K562 (cell line): ENCODE measurements at regions not wholly inside any gene's neighbourhood (a gene's known extent, or its start where the extent isn't known, plus 50 kb on each side); places are given as distances from the start of the nearest gene placed in this dataset.
A peak's percentile ranks its signal among the peaks of the same experiment; 100 is the strongest.

ENCODE experiments used
- E2F3 ChIP-seq: fragments of 250-450 bp; sonication (Bioruptor Pico); IDR thresholded peaks from 2 replicates; pipeline ENCODE4 v1.4.0; 2020; ENCODE audit warnings: mild to moderate bottlenecking
- ESRRA ChIP-seq: fragments of 450-650 bp; IDR thresholded peaks from 2 replicates; pipeline ENCODE4 v1.6.1; 2014; ENCODE audit warnings: low read depth, mild to moderate bottlenecking, moderate library complexity, borderline replicate concordance
- EZH2 ChIP-seq: IDR thresholded peaks from 2 replicates; pipeline ENCODE4 v1.6.1; 2012; ENCODE audit warnings: low read depth, mild to moderate bottlenecking, inconsistent platforms, low read length, borderline replicate concordance
- FOXP1 ChIP-seq: sonication (generic); formaldehyde crosslinking; IDR thresholded peaks from 2 replicates; pipeline ENCODE4 v1.8.0; 2022; ENCODE audit warnings: mild to moderate bottlenecking, missing genetic modification reagents
- KLF10 ChIP-seq: fragments of 250-450 bp; sonication (Bioruptor Pico); IDR thresholded peaks from 2 replicates; pipeline ENCODE4 v1.6.1; 2021; ENCODE audit warnings: matching md5 sums
- PRMT5 ChIP-seq: sonication (generic); formaldehyde crosslinking; IDR thresholded peaks from 2 replicates; pipeline ENCODE4 v1.5.0; 2020; ENCODE audit warnings: missing genetic modification reagents
- SETDB1 ChIP-seq: IDR thresholded peaks from one replicate; pipeline ENCODE4 v1.6.1; 2012; ENCODE audit warnings: low read length, control low read depth, inconsistent platforms
- SRSF7 ChIP-seq: fragments of 200-400 bp; formaldehyde crosslinking; optimal IDR thresholded peaks from 2 replicates; pipeline ENCODE3; 2017; ENCODE audit warnings: mild to moderate bottlenecking, low read depth, low read length
- TAF7 ChIP-seq: fragments of 450-650 bp; IDR thresholded peaks from 2 replicates; pipeline ENCODE4 v1.6.1; 2016; ENCODE audit warnings: missing genetic modification characterization, missing compliant biosample characterization
- ZBTB1 ChIP-seq: sonication (generic); formaldehyde crosslinking; IDR thresholded peaks from 2 replicates; pipeline ENCODE4 v1.8.1; 2023; ENCODE audit warnings: missing genetic modification reagents, low read depth, mild to moderate bottlenecking, borderline replicate concordance
- ZKSCAN1 ChIP-seq: fragments of 150-350 bp; IDR thresholded peaks from 2 replicates; pipeline ENCODE4 v1.6.1; 2016; ENCODE audit warnings: low read depth, low read length
- ZNF12 ChIP-seq: sonication (generic); formaldehyde crosslinking; IDR thresholded peaks from 2 replicates; pipeline ENCODE4 v1.4.0; 2020; ENCODE audit warnings: mild to moderate bottlenecking, missing genetic modification reagents
- TF ChIP-seq, protein P1 (sequence below): sonication (generic); formaldehyde crosslinking; IDR thresholded peaks from 2 replicates; pipeline ENCODE4 v1.8.0; 2022; ENCODE audit warnings: mild to moderate bottlenecking, low read depth, missing genetic modification reagents
- TF ChIP-seq, protein P2 (sequence below): fragments of 450-650 bp; IDR thresholded peaks from 2 replicates; pipeline ENCODE4 v1.6.1; 2017; ENCODE audit warnings: antibody characterized with exemption, mild to moderate bottlenecking
- TF ChIP-seq, protein P3 (sequence below), 2 experiments: fragments of 450-650 bp in 1 of 2; IDR thresholded peaks; 2 replicates each; pipeline ENCODE4 v1.6.1; 2011 to 2017; ENCODE audit warnings: low read depth in 2 of 2, antibody characterized with exemption in 1 of 2, borderline replicate concordance in 1 of 2, low read length in 1 of 2, mild to moderate bottlenecking in 1 of 2, mixed read lengths in 1 of 2; ENCODE audit not compliant: control insufficient read depth in 1 of 2
- TF ChIP-seq, protein P4 (sequence below): sonication (generic); formaldehyde crosslinking; IDR thresholded peaks from 2 replicates; pipeline ENCODE4 v1.8.1; 2023; ENCODE audit warnings: mild to moderate bottlenecking, missing genetic modification reagents
- TF ChIP-seq, protein P5 (sequence below): sonication (generic); formaldehyde crosslinking; IDR thresholded peaks from 2 replicates; pipeline ENCODE4 v1.8.0; 2022; ENCODE audit warnings: missing genetic modification reagents, mild to moderate bottlenecking, moderate library complexity, borderline replicate concordance

DNA sequence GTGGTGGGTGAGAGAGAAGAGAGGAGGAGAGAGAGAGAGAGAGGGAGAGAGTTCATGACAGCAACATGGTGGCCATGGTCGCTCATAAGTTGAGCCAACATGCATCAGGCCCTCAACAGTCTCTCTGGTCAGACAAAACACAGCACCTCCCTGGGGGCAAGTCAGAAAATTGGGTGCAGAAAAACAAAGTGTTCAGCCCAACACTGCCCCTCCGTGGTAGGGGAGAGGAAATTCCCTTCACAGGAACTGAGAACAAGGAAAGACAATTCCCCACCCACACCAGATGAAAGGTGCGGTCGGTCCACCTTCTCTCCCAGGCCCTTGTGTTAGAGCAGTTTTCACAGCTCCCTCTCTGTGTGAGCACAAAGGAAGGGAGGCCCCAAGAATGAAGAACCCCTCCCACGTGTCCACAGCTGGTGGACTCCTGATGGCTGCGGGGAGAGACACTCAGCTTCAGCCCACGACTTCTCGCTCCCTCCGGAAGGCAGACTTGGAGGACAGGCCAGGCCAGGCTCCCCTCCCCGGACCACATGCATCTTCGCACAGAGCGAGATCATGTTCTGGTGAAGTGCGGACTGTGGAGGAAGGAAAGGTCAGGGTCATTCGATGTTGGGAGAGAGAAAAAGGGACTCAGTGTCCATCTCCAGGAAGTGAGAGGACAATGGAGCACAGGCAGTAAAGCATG, 181.7 kb downstream of the ANAPC1 start (continued):
- TF ChIP-seq, protein P1, sequence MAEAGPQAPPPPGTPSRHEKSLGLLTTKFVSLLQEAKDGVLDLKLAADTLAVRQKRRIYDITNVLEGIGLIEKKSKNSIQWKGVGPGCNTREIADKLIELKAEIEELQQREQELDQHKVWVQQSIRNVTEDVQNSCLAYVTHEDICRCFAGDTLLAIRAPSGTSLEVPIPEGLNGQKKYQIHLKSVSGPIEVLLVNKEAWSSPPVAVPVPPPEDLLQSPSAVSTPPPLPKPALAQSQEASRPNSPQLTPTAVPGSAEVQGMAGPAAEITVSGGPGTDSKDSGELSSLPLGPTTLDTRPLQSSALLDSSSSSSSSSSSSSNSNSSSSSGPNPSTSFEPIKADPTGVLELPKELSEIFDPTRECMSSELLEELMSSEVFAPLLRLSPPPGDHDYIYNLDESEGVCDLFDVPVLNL (CRISPR knock-in tag) = no peak
- TF ChIP-seq E2F3 (CRISPR knock-in tag) (no peak), EZH2 (no peak), SETDB1 (no peak), ZBTB1 (no peak), SRSF7 (no peak), ZKSCAN1 (no peak), KLF10 (CRISPR knock-in tag) (no peak), ESRRA (0 out of 2 replicates have a peak, but pooled peaks have one; percentile 40), TAF7 (tag) (no peak), PRMT5 (CRISPR knock-in tag) (no peak), ZNF12 (no peak), FOXP1 (0 out of 2 replicates have a peak, but pooled peaks have one; percentile 37)
- TF ChIP-seq, protein P2, sequence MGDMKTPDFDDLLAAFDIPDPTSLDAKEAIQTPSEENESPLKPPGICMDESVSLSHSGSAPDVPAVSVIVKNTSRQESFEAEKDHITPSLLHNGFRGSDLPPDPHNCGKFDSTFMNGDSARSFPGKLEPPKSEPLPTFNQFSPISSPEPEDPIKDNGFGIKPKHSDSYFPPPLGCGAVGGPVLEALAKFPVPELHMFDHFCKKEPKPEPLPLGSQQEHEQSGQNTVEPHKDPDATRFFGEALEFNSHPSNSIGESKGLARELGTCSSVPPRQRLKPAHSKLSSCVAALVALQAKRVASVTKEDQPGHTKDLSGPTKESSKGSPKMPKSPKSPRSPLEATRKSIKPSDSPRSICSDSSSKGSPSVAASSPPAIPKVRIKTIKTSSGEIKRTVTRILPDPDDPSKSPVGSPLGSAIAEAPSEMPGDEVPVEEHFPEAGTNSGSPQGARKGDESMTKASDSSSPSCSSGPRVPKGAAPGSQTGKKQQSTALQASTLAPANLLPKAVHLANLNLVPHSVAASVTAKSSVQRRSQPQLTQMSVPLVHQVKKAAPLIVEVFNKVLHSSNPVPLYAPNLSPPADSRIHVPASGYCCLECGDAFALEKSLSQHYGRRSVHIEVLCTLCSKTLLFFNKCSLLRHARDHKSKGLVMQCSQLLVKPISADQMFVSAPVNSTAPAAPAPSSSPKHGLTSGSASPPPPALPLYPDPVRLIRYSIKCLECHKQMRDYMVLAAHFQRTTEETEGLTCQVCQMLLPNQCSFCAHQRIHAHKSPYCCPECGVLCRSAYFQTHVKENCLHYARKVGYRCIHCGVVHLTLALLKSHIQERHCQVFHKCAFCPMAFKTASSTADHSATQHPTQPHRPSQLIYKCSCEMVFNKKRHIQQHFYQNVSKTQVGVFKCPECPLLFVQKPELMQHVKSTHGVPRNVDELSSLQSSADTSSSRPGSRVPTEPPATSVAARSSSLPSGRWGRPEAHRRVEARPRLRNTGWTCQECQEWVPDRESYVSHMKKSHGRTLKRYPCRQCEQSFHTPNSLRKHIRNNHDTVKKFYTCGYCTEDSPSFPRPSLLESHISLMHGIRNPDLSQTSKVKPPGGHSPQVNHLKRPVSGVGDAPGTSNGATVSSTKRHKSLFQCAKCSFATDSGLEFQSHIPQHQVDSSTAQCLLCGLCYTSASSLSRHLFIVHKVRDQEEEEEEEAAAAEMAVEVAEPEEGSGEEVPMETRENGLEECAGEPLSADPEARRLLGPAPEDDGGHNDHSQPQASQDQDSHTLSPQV = peak; percentile 53; the same call in 1 of the 2 replicates
- TF ChIP-seq, protein P3, sequence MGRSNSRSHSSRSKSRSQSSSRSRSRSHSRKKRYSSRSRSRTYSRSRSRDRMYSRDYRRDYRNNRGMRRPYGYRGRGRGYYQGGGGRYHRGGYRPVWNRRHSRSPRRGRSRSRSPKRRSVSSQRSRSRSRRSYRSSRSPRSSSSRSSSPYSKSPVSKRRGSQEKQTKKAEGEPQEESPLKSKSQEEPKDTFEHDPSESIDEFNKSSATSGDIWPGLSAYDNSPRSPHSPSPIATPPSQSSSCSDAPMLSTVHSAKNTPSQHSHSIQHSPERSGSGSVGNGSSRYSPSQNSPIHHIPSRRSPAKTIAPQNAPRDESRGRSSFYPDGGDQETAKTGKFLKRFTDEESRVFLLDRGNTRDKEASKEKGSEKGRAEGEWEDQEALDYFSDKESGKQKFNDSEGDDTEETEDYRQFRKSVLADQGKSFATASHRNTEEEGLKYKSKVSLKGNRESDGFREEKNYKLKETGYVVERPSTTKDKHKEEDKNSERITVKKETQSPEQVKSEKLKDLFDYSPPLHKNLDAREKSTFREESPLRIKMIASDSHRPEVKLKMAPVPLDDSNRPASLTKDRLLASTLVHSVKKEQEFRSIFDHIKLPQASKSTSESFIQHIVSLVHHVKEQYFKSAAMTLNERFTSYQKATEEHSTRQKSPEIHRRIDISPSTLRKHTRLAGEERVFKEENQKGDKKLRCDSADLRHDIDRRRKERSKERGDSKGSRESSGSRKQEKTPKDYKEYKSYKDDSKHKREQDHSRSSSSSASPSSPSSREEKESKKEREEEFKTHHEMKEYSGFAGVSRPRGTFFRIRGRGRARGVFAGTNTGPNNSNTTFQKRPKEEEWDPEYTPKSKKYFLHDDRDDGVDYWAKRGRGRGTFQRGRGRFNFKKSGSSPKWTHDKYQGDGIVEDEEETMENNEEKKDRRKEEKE (IDR thresholded peaks at IDR 0.05; ENCODE audit: borderline replicate concordance in 1 of 2, control insufficient read depth in 1 of 2, low read depth in 2 of 2, low read length in 1 of 2) = no peak
- TF ChIP-seq, protein P4, sequence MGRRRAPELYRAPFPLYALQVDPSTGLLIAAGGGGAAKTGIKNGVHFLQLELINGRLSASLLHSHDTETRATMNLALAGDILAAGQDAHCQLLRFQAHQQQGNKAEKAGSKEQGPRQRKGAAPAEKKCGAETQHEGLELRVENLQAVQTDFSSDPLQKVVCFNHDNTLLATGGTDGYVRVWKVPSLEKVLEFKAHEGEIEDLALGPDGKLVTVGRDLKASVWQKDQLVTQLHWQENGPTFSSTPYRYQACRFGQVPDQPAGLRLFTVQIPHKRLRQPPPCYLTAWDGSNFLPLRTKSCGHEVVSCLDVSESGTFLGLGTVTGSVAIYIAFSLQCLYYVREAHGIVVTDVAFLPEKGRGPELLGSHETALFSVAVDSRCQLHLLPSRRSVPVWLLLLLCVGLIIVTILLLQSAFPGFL (CRISPR knock-in tag) = no peak
- TF ChIP-seq, protein P5, sequence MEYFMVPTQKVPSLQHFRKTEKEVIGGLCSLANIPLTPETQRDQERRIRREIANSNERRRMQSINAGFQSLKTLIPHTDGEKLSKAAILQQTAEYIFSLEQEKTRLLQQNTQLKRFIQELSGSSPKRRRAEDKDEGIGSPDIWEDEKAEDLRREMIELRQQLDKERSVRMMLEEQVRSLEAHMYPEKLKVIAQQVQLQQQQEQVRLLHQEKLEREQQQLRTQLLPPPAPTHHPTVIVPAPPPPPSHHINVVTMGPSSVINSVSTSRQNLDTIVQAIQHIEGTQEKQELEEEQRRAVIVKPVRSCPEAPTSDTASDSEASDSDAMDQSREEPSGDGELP (CRISPR knock-in tag) = peak; percentile 61
